Occipital lobe (tissue), 1 donor: ENCODE measurements at regions not wholly inside any gene's neighbourhood (a gene's known extent, or its start where the extent isn't known, plus 50 kb on each side); places are given as distances from the start of the nearest gene placed in this dataset.

Source experiments
- DNase-seq: peaks from one replicate; lab custom pipeline; 2025; lab: John Stamatoyannopoulos, UW

GRCh38 chr7:33661430-33662160 lies 243.7 kb upstream of the BMPER start:
- no peak for DNase-seq

GRCh38 chr7:33666531-33666930 lies 238.8 kb upstream of the BMPER start:
- DNase-seq, result no peak

GRCh38 chr7:33667196-33667595 lies 238.1 kb upstream of the BMPER start:
- no peak for DNase-seq

- no peak for DNase-seq
Observed at GRCh38 chr7:33669251-33669670, 236.1 kb upstream of the BMPER start.

- DNase-seq, result no peak
Observed at GRCh38 chr7:33671531-33672262, 233.6 kb upstream of the BMPER start.

GRCh38 chr7:33673029-33673700 lies 232.2 kb upstream of the BMPER start:
- DNase-seq, result no peak

- DNase-seq, result no peak
Observed at GRCh38 chr7:33674804-33675411, 230.4 kb upstream of the BMPER start.

GRCh38 chr7:33677556-33677955 lies 227.8 kb upstream of the BMPER start:
- no peak for DNase-seq

- DNase-seq, result no peak
Observed at GRCh38 chr7:33678569-33679335, 226.6 kb upstream of the BMPER start.

- no peak for DNase-seq
Observed at GRCh38 chr7:33680682-33681081, 224.7 kb upstream of the BMPER start.

- DNase-seq, result no peak
Observed at GRCh38 chr7:33685503-33685902, 219.8 kb upstream of the BMPER start.

GRCh38 chr7:33685981-33686683 lies 219.2 kb upstream of the BMPER start:
- no peak for DNase-seq

- DNase-seq, result no peak
Observed at GRCh38 chr7:33687625-33688024, 217.7 kb upstream of the BMPER start.

- DNase-seq, result no peak
Observed at GRCh38 chr7:33691180-33691579, 214.2 kb upstream of the BMPER start.

GRCh38 chr7:33692956-33693355 lies 212.4 kb upstream of the BMPER start:
- no peak for DNase-seq

GRCh38 chr7:33694006-33694405 lies 211.3 kb upstream of the BMPER start:
- no peak for DNase-seq

GRCh38 chr7:33697616-33698015 lies 207.7 kb upstream of the BMPER start:
- DNase-seq, result no peak

GRCh38 chr7:33698041-33698440 lies 207.3 kb upstream of the BMPER start:
- no peak for DNase-seq

- no peak for DNase-seq
Observed at GRCh38 chr7:33698692-33699128, 206.6 kb upstream of the BMPER start.
